ENCODE measurements at regions not wholly inside any gene's neighbourhood (a gene's known extent, or its start where the extent isn't known, plus 50 kb on each side); places are given as distances from the start of the nearest gene placed in this dataset.

DNA sequence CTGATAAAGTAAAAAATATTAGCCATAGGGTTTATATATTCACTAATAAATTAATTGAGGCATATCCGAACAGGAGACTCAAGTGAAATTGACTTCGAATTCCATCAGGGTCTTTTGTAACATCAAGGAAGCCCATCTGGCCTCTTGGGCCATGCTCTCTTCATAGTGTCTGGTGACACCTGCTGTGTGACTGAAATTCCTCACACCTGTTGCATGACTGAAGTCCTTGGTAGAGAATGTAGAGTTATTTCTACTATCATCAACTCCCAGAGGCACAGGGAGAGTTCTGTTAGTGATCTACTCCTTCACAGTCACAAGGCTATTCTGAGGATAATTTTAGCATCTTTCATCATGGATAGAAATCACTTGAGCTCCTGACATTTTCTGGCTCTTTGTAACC, 138.3 kb upstream of the LSM8 start:
- TF ChIP-seq, protein P1, sequence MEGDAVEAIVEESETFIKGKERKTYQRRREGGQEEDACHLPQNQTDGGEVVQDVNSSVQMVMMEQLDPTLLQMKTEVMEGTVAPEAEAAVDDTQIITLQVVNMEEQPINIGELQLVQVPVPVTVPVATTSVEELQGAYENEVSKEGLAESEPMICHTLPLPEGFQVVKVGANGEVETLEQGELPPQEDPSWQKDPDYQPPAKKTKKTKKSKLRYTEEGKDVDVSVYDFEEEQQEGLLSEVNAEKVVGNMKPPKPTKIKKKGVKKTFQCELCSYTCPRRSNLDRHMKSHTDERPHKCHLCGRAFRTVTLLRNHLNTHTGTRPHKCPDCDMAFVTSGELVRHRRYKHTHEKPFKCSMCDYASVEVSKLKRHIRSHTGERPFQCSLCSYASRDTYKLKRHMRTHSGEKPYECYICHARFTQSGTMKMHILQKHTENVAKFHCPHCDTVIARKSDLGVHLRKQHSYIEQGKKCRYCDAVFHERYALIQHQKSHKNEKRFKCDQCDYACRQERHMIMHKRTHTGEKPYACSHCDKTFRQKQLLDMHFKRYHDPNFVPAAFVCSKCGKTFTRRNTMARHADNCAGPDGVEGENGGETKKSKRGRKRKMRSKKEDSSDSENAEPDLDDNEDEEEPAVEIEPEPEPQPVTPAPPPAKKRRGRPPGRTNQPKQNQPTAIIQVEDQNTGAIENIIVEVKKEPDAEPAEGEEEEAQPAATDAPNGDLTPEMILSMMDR (IDR thresholded peaks at IDR 0.05) = no peak
- H3K27ac ChIP-seq = no peak overlapping the region
- no peaks in the 10 kb centered on the region for H3K36me3 ChIP-seq
- no peak for ATAC-seq
- FAIRE-seq = no peak
- intact Hi-C loops (cut with DNase I) = no loop called here
- H3K4me1 ChIP-seq = no peaks in the 10 kb centered on the region
- DNase-seq = no peak
- no peaks in the 10 kb centered on the region for H3K9me3 ChIP-seq
- H3K27me3 ChIP-seq = no peaks in the 10 kb centered on the region
- H3K4me3 ChIP-seq = no peak overlapping the region
- 47 to 72% methylated on average over 2 of the region's 2 CpGs for WGBS, 2 donors

DNA sequence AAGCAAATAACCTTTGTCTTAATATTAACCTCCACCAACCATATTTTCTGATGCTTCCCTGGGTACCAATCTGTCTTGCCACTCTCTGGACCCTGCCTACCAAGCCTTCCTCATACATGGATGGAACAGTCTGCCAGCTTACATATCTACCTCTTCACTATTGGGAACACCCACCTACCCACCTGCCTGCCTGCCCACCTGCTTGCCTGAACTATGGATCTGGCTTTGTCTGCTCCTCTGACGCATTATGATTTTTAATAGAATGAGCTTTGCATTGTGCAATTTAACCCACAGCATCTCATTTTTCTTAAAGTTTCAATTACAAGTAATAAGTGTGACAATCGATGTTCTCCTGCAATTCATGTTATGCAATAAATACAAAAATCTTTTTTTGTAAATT, 137.9 kb upstream of the LSM8 start:
- ATAC-seq (no peak), DNase-seq (no peak), FAIRE-seq (no peak)
- no peaks in the 10 kb centered on the region for H3K4me1 ChIP-seq
- TF ChIP-seq, protein P1 (IDR thresholded peaks at IDR 0.05) = no peak
- intact Hi-C loops (cut with DNase I) = no loop called here
- H3K4me3 ChIP-seq = no peak overlapping the region
- no peaks in the 10 kb centered on the region for H3K9me3 ChIP-seq
- WGBS, 2 donors = 69 to 86% methylated on average over 2 of the region's 2 CpGs
- no peaks in the 10 kb centered on the region for H3K36me3 ChIP-seq
- H3K27ac ChIP-seq = no peak overlapping the region
- no peaks in the 10 kb centered on the region for H3K27me3 ChIP-seq

DNA sequence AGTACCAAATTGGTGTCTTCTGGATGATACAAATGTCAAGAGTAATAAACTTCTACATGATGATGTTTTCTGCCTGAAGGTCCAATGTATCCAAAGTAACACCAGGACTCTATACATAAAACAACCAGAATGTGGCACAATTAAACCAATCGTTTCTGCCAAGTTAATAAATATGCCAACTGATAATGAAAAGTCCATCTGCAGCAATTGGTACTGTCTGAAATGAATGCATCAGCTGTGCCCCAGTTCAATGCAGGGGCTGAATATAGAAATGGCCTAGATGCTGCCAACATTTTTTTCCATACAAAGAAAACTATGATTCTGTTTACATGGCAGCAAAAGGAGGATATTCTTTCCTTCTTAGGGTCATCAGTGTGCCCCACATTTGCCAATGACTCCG, 137.2 kb upstream of the LSM8 start:
- no peak for DNase-seq
- Histone ChIP-seq H3K9me3 (no peaks in the 10 kb centered on the region), H3K27me3 (no peaks in the 10 kb centered on the region), H3K4me1 (no peaks in the 10 kb centered on the region), H3K36me3 (no peaks in the 10 kb centered on the region), H3K4me3 (no peak overlapping the region), H3K27ac (no peak overlapping the region)
- no peak for ATAC-seq
- 51 to 63% methylated on average over 2 of the region's 2 CpGs for WGBS, 2 donors
- intact Hi-C loops (cut with DNase I) = no loop called here
- no peak for FAIRE-seq
- TF ChIP-seq, protein P1 (IDR thresholded peaks at IDR 0.05) = no peak

DNA sequence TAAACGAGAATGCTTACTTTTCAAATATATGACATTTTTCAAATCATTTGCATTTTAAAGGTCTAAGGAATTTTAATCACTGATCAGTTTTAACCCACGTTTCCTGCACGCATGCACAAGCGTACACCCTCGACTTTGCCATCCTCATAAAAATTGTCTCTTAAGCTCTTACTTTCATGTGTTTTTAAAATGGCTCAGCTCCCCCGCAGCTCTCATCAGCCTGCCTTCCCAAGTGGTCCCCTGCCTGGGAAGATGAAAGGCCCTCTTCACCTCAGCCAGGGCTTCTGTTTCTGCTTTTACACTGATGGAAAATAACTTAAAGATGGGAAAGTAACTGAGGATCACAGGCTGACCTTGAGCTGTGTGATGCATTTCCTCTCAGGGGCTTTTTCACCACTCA, 131.6 kb upstream of the LSM8 start:
- no peak overlapping the region for H3K4me3 ChIP-seq
- intact Hi-C loops (cut with DNase I) = no loop called here
- H3K27ac ChIP-seq = no peak overlapping the region
- H3K9me3 ChIP-seq = no peaks in the 10 kb centered on the region
- FAIRE-seq (no peak), DNase-seq (no peak), ATAC-seq (no peak)
- no peaks in the 10 kb centered on the region for H3K27me3 ChIP-seq
- WGBS, 2 donors = 66 to 74% methylated on average over 6 of the region's 6 CpGs
- TF ChIP-seq, protein P1 (IDR thresholded peaks at IDR 0.05) = no peak
- no peaks in the 10 kb centered on the region for H3K36me3 ChIP-seq
- H3K4me1 ChIP-seq = no peaks in the 10 kb centered on the region

DNA sequence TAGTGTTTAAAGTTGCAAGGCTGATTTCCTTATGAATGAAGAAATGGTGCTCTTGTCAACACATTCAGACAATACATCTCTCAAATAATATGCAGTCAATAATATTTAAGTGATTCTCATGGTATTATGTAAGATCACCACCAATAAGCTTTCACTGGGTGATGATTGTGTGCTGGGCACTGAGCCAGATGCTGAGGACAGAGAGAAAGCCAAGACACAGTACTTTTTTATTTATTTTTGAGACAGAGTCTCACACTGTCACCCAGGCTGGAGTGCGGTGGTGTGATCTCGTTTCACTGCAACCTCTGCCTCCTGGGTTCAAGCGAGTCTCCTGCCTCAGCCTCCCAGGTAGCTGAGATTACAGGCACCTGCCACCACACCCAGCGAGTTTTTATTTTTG, 130.6 kb upstream of the LSM8 start:
- Histone ChIP-seq H3K9me3 (no peaks in the 10 kb centered on the region), H3K4me3 (no peak overlapping the region), H3K27me3 (no peaks in the 10 kb centered on the region), H3K4me1 (no peaks in the 10 kb centered on the region), H3K27ac (no peak overlapping the region), H3K36me3 (no peaks in the 10 kb centered on the region)
- FAIRE-seq (no peak), ATAC-seq (no peak), DNase-seq (no peak)
- intact Hi-C loops (cut with DNase I) = no loop called here
- TF ChIP-seq, protein P1 (IDR thresholded peaks at IDR 0.05) = no peak
- WGBS, 2 donors = 70 to 80% methylated on average over 4 of the region's 4 CpGs
